ENCODE measurements at regions not wholly inside any gene's neighbourhood (a gene's known extent, or its start where the extent isn't known, plus 50 kb on each side); places are given as distances from the start of the nearest gene placed in this dataset.

GRCh38 chr15:70530906-70531305 is 232.5 kb downstream of the UACA start:
- TF ChIP-seq, protein P1, sequence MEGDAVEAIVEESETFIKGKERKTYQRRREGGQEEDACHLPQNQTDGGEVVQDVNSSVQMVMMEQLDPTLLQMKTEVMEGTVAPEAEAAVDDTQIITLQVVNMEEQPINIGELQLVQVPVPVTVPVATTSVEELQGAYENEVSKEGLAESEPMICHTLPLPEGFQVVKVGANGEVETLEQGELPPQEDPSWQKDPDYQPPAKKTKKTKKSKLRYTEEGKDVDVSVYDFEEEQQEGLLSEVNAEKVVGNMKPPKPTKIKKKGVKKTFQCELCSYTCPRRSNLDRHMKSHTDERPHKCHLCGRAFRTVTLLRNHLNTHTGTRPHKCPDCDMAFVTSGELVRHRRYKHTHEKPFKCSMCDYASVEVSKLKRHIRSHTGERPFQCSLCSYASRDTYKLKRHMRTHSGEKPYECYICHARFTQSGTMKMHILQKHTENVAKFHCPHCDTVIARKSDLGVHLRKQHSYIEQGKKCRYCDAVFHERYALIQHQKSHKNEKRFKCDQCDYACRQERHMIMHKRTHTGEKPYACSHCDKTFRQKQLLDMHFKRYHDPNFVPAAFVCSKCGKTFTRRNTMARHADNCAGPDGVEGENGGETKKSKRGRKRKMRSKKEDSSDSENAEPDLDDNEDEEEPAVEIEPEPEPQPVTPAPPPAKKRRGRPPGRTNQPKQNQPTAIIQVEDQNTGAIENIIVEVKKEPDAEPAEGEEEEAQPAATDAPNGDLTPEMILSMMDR (IDR thresholded peaks at IDR 0.05): no peak
- TF ChIP-seq POLR2AphosphoS5 (IDR thresholded peaks at IDR 0.05): no peak

Data from stomach (tissue), 4 donors.